NCI-H1436 treated with DMSO at 0.1 percent for 48 hours (cell line): ENCODE measurements at regions not wholly inside any gene's neighbourhood (a gene's known extent, or its start where the extent isn't known, plus 50 kb on each side); places are given as distances from the start of the nearest gene placed in this dataset.
"Not testable (repeated sequence)": the region's sequence is repeated elsewhere in the genome, so short reads cannot be mapped to it uniquely, and the experiment has no call there.

Experiments used
- DNase-seq: peaks from one replicate; lab custom pipeline; 2025; lab: John Stamatoyannopoulos, UW

- DNase-seq, result no peak
These were observed 1181.4 kb downstream of the RPA4 start for GRCh38 chrX:98065151-98065550.

GRCh38 chrX:98067611-98068010 is 1183.9 kb downstream of the RPA4 start:
- DNase-seq, result no peak

- no peak for DNase-seq
These were observed 1184.4 kb downstream of the RPA4 start for GRCh38 chrX:98068024-98068580.

- DNase-seq, result no peak
These were observed 1187.6 kb downstream of the RPA4 start for GRCh38 chrX:98071331-98071730.

- DNase-seq, result no peak
These were observed 1193.7 kb downstream of the RPA4 start for GRCh38 chrX:98077440-98077839.

- DNase-seq, result no peak
These were observed 1228.0 kb downstream of the RPA4 start for GRCh38 chrX:98111684-98112083.

- DNase-seq, result no peak
These were observed 1230.3 kb downstream of the RPA4 start for GRCh38 chrX:98114021-98114420.

- no peak for DNase-seq
These were observed 1257.8 kb downstream of the RPA4 start for GRCh38 chrX:98141466-98141865.

- DNase-seq, result no peak
These were observed 1307.3 kb downstream of the RPA4 start for GRCh38 chrX:98191003-98191402.

GRCh38 chrX:98194036-98194435 is 1310.3 kb downstream of the RPA4 start:
- no peak for DNase-seq

GRCh38 chrX:98203800-98204199 is 1320.1 kb downstream of the RPA4 start:
- no peak for DNase-seq

GRCh38 chrX:98207947-98208346 is 1324.2 kb downstream of the RPA4 start:
- no peak for DNase-seq

GRCh38 chrX:98231003-98231402 is 1347.3 kb downstream of the RPA4 start:
- no peak for DNase-seq

GRCh38 chrX:98240061-98240460 is 1356.4 kb downstream of the RPA4 start:
- not testable (repeated sequence) for DNase-seq

- DNase-seq, result no peak
These were observed 1379.4 kb downstream of the RPA4 start for GRCh38 chrX:98263135-98263534.

- no peak for DNase-seq
These were observed 1406.0 kb downstream of the RPA4 start for GRCh38 chrX:98289726-98290125.

GRCh38 chrX:98294310-98294709 is 1410.6 kb downstream of the RPA4 start:
- no peak for DNase-seq

- DNase-seq, result no peak
These were observed 1412.4 kb downstream of the RPA4 start for GRCh38 chrX:98296129-98296528.

GRCh38 chrX:98299785-98300184 is 1416.1 kb downstream of the RPA4 start:
- no peak for DNase-seq

- not testable (repeated sequence) for DNase-seq
These were observed 1416.8 kb downstream of the RPA4 start for GRCh38 chrX:98300536-98300935.

- DNase-seq, result no peak
These were observed 1447.7 kb downstream of the RPA4 start for GRCh38 chrX:98331407-98331806.

GRCh38 chrX:98338544-98338943 is 1454.8 kb downstream of the RPA4 start:
- no peak for DNase-seq

GRCh38 chrX:98350940-98351339 is 1467.2 kb downstream of the RPA4 start:
- DNase-seq, result no peak

GRCh38 chrX:98357146-98357545 is 1473.4 kb downstream of the RPA4 start:
- no peak for DNase-seq

- no peak for DNase-seq
These were observed 1478.9 kb downstream of the RPA4 start for GRCh38 chrX:98362630-98363029.
